ELR (cell line): ENCODE measurements at regions not wholly inside any gene's neighbourhood (a gene's known extent, or its start where the extent isn't known, plus 50 kb on each side); places are given as distances from the start of the nearest gene placed in this dataset.
"Not testable (repeated sequence)": the region's sequence is repeated elsewhere in the genome, so short reads cannot be mapped to it uniquely, and the experiment has no call there.

Experiments used
- DNase-seq: peaks from one replicate; pipeline ENCODE4 v3.0.0-alpha.2; 2015; ENCODE audit warnings: low read depth

- no peak for DNase-seq
Measured at GRCh38 chr19:30066781-30067759, 125.0 kb downstream of the URI1 start.

DNA sequence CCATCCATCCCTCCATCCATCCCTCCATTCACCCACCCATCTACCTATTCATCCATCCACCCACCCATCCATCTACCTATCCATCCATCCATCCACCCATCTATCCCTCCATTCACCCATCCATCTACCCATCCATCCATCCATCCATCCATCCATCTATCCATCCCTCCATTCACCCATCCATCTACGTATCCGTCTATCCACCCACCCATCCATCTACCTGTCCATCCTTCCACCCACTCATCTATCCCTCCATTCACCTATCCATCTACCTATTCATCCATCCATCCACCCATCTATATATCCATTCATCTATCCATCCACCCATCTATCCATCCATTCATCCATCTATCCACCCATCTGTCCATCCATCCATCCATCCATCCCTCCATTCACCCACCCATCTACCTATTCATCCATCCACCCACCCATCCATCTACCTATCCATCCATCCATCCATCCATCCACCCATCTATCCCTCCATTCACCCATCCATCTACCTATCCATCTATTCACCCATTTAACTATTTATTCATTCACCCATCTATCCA lies 126.0 kb downstream of the URI1 start:
- not testable (repeated sequence) for DNase-seq

DNA sequence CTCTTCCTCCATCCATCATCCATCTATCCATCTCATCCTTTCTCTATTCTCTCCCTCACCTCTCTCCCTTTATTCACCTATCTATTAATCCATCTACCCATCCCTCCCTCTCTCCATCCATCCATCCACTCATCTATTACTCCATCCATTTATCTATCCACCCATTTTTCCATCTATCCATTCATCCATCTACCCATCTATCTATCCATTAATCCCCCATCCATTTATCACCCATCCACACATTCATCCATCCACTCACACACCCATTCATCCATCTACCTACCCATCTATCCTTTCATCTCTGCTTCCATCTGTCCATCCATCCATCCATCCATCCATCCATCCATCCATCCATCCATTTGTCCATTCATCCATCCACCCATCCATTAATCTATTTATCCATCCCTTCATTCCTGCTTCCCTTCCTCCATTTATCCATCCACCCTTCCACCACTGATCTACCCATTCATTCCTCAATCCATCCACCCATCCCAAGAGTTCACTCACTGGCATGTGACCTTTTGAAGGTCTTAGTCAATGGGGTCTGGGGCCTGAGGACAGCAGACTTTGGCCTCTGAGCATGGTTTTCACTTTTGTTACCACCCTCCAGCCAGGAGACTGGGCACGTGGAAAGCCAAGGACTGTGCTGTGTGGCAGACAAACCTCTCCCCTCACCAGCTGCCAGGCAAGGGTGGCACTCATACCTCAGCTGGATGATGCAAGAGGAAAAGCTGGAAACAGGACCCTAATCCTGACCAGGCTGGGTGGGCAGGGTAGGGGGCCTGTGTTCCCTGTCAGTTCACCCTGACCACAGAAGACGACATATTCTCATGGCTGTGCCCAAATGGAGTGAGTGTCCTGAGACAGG lies 126.7 kb downstream of the URI1 start:
- no peak for DNase-seq

DNA sequence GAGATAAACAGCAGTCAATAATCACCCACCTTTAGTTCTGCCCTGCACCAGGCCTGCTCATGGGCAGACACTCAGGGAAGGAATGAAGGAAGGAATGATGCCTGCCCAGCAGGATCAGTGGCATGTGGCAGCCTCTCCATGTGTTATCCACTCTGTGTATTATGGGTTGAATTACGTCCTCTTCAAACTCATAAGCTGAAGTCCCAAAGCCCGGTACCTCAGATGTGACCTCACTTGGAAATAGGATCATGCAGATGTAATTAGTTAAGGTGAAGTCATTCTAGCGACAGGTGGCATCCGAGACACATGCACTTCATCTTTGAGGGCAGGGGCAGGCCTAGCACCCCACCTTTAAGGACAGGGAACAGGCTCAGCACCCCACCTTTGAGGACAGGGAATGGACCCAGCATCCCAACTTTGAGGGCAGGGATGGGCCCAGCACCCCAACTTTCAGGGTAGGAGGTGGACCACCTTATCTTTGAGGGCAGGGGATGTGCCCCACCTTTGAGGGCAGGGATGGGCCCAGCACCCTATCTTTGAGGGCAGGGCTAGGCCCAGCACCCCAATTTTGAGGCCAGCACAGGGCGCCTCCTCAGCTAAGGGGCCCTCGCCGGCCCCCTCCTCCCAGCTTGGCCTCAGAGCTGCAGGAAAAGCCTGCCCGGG lies 127.6 kb downstream of the URI1 start:
- DNase-seq: no peak

- DNase-seq: no peak
Measured at GRCh38 chr19:30070198-30070967, 128.3 kb downstream of the URI1 start.

- no peak for DNase-seq
Measured at GRCh38 chr19:30070968-30071632, 129.1 kb downstream of the URI1 start.

GRCh38 chr19:30071871-30072270 lies 129.8 kb downstream of the URI1 start:
- no peak for DNase-seq

- DNase-seq: no peak
Measured at GRCh38 chr19:30073152-30074000, 131.3 kb downstream of the URI1 start.

DNA sequence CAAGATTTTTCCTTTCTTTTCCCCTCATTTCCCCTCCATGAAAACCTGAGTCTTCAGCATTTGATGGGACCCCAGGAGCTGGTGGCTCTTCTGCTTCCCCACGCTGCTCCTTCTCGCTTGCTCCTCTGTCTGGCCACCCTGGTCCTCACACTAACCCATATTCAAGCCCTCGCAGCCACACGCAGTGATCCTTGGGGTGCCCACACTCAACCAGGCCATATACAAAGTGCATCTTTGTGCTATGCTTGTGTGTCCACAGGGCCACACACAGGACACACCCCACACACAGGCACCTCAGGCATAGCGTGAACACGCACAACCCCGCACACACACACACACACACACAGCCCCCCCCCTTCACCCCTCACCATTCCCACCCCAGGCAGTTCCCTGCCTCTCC lies 132.1 kb downstream of the URI1 start:
- DNase-seq: no peak

GRCh38 chr19:30074741-30075715 lies 133.0 kb downstream of the URI1 start:
- no peak for DNase-seq

- DNase-seq: no peak
Measured at GRCh38 chr19:30076101-30076551, 134.1 kb downstream of the URI1 start.

DNA sequence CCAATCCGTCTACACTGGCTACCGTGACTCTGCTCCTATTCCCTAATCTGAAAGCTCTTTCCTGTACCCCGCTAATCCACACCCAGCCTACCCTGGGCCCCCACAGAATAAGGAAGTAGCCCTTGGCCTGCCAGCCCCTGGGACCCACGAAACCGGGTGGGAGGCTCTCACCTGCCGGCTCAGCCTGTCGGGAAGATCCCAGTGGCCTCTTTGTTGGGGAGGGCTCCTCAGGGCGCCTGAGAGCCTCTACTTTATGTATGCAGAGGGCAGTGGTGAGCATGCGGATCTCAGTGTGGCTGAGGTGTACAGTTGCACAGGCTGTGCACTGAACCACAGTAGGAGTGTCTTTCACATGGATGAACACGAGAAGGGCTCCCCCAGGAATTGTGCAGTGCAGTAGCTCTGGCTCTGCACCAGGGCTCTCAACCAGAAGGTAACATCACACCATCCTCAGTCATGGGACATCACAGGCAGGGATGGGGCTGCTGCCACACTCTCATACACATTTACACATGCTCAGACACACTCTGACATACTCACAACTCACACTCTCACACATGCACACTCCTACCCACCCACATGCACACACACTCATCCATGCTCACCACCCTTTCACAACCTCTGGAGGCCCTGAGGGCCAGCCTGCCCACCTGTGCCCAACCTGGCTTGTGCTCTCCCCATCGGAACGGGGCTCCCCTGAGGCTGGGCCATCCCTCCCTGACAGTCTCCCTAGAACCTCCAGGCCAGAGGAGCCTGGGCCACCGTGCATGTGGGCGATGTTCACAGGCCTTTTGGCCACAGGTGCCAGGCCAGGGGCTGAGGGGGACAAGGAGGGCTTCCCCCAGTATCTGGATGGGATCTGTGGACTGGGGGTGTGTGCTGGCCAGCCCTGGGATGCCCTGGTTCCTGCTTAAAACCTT lies 135.0 kb downstream of the URI1 start:
- no peak for DNase-seq

GRCh38 chr19:30077851-30078355 lies 135.9 kb downstream of the URI1 start:
- no peak for DNase-seq

GRCh38 chr19:30078381-30078910 lies 136.4 kb downstream of the URI1 start:
- no peak for DNase-seq

DNA sequence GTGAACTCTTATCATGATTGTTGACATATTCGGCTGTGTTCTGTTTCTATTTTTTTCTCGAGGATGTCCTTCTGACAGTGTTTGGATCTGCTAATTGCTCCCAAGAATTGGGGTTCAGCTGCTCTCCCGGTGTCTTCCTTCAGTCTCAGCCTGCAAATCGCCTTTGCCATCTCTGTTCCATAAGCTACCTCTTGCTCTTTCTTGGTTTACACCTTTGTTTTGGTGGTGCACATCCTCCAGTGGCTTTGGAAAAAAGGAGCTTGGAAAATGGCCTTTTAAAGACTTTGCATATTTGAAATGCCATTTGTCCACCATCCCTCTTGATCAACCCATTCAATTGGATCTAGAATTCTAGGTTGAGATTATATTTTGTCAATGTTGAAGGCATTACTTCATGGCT lies 137.2 kb downstream of the URI1 start:
- no peak for DNase-seq

GRCh38 chr19:30082168-30082567 lies 140.1 kb downstream of the URI1 start:
- DNase-seq: no peak

DNA sequence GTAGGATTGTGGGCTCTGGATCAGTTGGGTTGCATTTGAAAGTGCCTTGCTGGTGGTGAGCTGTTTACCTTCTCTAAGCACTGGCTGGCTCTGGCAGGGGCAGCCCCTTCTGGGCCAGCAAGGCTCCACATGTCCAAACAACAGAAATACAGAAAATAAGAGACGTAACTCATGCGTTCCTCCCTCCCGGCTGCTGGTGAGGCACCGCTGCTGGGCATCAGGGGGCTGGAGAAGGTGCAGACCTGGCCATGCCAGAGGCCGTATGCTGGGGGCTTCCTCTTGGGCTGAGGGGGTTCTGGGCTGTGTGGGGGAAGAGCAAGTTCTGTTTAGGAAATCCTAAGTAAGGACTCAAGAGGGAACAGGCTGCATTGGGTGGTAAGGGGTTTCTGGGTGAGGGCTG lies 140.6 kb downstream of the URI1 start:
- no peak for DNase-seq
